Right ventricle myocardium superior (tissue), 1 donor: ENCODE measurements at regions not wholly inside any gene's neighbourhood (a gene's known extent, or its start where the extent isn't known, plus 50 kb on each side); places are given as distances from the start of the nearest gene placed in this dataset.

Experiments
- ATAC-seq: fragments of 200-7000 bp; cut with Tn5 transposase; one replicate; pipeline ENCODE4 v1.9.1; 2020; ENCODE audit warnings: mild to moderate bottlenecking; ENCODE audit not compliant: poor library complexity
- DNase-seq: peaks from one replicate; pipeline ENCODE4 v3.0.0-alpha.2; 2020
- intact Hi-C: fragments of 100-400 bp; cut with DNase I; formaldehyde crosslinking; loops from one replicate; pipeline ENCODE4 v1.11.2; 2022
- donor health status: DM: no; HTN: yes; CAD: no; lungs with severe emphysema.

GRCh38 chr10:123301077-123301857 lies 147.1 kb downstream of the BUB3 start:
- intact Hi-C loops = no loop called here
- DNase-seq (peak; percentile 56), ATAC-seq (no peak)

GRCh38 chr10:123303581-123304337 lies 149.6 kb downstream of the BUB3 start:
- ATAC-seq (no peak), DNase-seq (no peak)
- intact Hi-C loops = no loop called here

- no peak for ATAC-seq
- intact Hi-C loops = no loop called here
- DNase-seq = no peak
These were observed 151.5 kb downstream of the BUB3 start for GRCh38 chr10:123305671-123306070.

- no peak for ATAC-seq
- intact Hi-C loops = no loop called here
- no peak for DNase-seq
These were observed 152.1 kb downstream of the BUB3 start for GRCh38 chr10:123306290-123306689.

- intact Hi-C loops = no loop called here
- no peak for ATAC-seq
- DNase-seq = no peak
These were observed 155.5 kb downstream of the BUB3 start for GRCh38 chr10:123309731-123310130.

- no peak for ATAC-seq
- intact Hi-C loops = no loop called here
- DNase-seq = no peak
These were observed 162.6 kb downstream of the BUB3 start for GRCh38 chr10:123316776-123317175.

GRCh38 chr10:123318516-123318915 lies 164.3 kb downstream of the BUB3 start:
- ATAC-seq (no peak), DNase-seq (no peak)
- intact Hi-C loops = no loop called here

- intact Hi-C loops = no loop called here
- ATAC-seq (no peak), DNase-seq (no peak)
These were observed 165.9 kb downstream of the BUB3 start for GRCh38 chr10:123320091-123320490.

- ATAC-seq (no peak), DNase-seq (no peak)
- intact Hi-C loops = no loop called here
These were observed 169.7 kb downstream of the BUB3 start for GRCh38 chr10:123323884-123324283.

- no peak for ATAC-seq
- no peak for DNase-seq
- intact Hi-C loops = no loop called here
These were observed 171.5 kb downstream of the BUB3 start for GRCh38 chr10:123325663-123326190.

GRCh38 chr10:123326674-123327073 lies 172.5 kb downstream of the BUB3 start:
- ATAC-seq = no peak
- DNase-seq = no peak
- intact Hi-C loops = no loop called here

GRCh38 chr10:123327450-123327849 lies 173.2 kb downstream of the BUB3 start:
- intact Hi-C loops = no loop called here
- no peak for ATAC-seq
- no peak for DNase-seq

GRCh38 chr10:123327896-123328295 lies 173.7 kb downstream of the BUB3 start:
- no peak for ATAC-seq
- no peak for DNase-seq
- intact Hi-C loops = no loop called here

GRCh38 chr10:123331438-123331837 lies 177.2 kb downstream of the BUB3 start:
- intact Hi-C loops = no loop called here
- ATAC-seq = no peak
- no peak for DNase-seq

- intact Hi-C loops = no loop called here
- no peak for DNase-seq
- no peak for ATAC-seq
These were observed 192.4 kb downstream of the BUB3 start for GRCh38 chr10:123346581-123346980.

GRCh38 chr10:123348691-123349572 lies 194.7 kb downstream of the BUB3 start:
- ATAC-seq = no peak
- intact Hi-C loops = no loop called here
- no peak for DNase-seq

- DNase-seq (no peak), ATAC-seq (no peak)
- intact Hi-C loops = no loop called here
These were observed 197.5 kb downstream of the BUB3 start for GRCh38 chr10:123351715-123352114.

- DNase-seq (no peak), ATAC-seq (no peak)
- intact Hi-C loops = no loop called here
These were observed 200.3 kb downstream of the BUB3 start for GRCh38 chr10:123354521-123354920.
